ENCODE measurements at regions not wholly inside any gene's neighbourhood (a gene's known extent, or its start where the extent isn't known, plus 50 kb on each side); places are given as distances from the start of the nearest gene placed in this dataset.

DNA sequence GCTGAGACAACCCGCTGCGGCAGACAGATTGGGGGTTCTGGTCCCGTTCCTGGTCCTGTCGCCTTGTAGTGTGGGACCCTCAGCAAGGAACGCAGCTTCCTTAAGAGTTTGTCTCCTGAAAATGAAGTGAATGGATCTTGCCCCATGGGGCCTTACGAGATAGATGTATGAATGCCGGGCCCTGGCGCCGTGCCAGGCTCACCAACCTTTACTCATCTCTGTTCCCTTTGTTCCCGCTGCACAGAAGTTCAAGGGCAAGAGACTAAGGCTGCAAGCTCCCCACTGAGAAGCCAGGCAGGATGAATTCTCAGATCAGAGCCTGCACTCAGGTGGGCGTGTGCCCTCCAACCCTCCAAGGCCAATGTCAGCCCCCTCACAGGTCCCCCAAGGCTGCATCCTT is 162.7 kb upstream of the IQSEC1 start:
- Histone ChIP-seq H2AFZ (ENCODE audit: low read length) (no peak overlapping the region), H3K4me2 (ENCODE audit: low read depth, low read length) (no peak overlapping the region), H3K4me1 (ENCODE audit: low read length) (no peaks in the 10 kb centered on the region), H3K27ac (ENCODE audit: low read length) (no peak overlapping the region), H4K20me1 (ENCODE audit: insufficient read depth, low read length) (no peaks in the 10 kb centered on the region), H3K9me3 (replicated peaks; ENCODE audit: insufficient read depth, low read length) (no peaks in the 10 kb centered on the region), H3K4me3 (ENCODE audit: low read length) (no peak overlapping the region), H3F3A (ENCODE audit: insufficient read depth, low read length) (no peaks in the 10 kb centered on the region), H3K27me3 (replicated peaks; ENCODE audit: insufficient read depth, low read length) (no peaks in the 10 kb centered on the region), H3K36me3 (replicated peaks; ENCODE audit: insufficient read depth, low read length) (no peaks in the 10 kb centered on the region), H3K9me2 (replicated peaks; ENCODE audit: insufficient read depth, low read length) (no peaks in the 10 kb centered on the region), H3K9ac (ENCODE audit: low read length) (no peak overlapping the region), H3K79me2 (ENCODE audit: low read length) (no peaks in the 10 kb centered on the region)
- no peak for DNase-seq
- TF ChIP-seq, protein P1, sequence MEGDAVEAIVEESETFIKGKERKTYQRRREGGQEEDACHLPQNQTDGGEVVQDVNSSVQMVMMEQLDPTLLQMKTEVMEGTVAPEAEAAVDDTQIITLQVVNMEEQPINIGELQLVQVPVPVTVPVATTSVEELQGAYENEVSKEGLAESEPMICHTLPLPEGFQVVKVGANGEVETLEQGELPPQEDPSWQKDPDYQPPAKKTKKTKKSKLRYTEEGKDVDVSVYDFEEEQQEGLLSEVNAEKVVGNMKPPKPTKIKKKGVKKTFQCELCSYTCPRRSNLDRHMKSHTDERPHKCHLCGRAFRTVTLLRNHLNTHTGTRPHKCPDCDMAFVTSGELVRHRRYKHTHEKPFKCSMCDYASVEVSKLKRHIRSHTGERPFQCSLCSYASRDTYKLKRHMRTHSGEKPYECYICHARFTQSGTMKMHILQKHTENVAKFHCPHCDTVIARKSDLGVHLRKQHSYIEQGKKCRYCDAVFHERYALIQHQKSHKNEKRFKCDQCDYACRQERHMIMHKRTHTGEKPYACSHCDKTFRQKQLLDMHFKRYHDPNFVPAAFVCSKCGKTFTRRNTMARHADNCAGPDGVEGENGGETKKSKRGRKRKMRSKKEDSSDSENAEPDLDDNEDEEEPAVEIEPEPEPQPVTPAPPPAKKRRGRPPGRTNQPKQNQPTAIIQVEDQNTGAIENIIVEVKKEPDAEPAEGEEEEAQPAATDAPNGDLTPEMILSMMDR (IDR thresholded peaks at IDR 0.05; ENCODE audit: low read length), result no peak
- TF ChIP-seq EZH2 (optimal IDR thresholded peaks at IDR 0.05; ENCODE audit: low read depth, low read length) (no peak), EZH2phosphoT487 (IDR thresholded peaks at IDR 0.05; ENCODE audit: low read length) (no peak)

DNA sequence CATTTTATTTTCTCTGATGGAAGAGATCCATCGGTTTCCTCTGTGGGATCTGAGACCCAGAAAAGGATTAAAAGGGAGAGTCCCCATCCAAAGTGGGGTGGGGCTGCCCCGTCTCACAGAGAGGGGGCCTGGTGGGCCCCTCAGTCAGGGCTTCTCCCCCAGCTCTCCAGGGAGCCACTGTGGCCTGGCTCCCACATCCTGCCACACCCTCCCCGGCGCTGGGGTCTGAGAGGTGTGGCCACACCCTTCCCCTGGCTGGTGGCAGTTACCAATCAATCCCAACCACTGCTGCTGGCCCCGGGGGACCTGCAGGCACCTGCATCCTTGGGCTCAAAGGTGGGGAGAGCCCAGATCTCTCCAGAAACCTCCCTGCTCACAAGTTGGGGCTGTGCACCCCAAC is 161.8 kb upstream of the IQSEC1 start:
- H4K20me1 ChIP-seq (ENCODE audit: insufficient read depth, low read length), result no peaks in the 10 kb centered on the region
- TF ChIP-seq EZH2 (optimal IDR thresholded peaks at IDR 0.05; ENCODE audit: low read depth, low read length), result no peak
- TF ChIP-seq, protein P1 (IDR thresholded peaks at IDR 0.05; ENCODE audit: low read length), result no peak
- no peak overlapping the region for H3K4me2 ChIP-seq (ENCODE audit: low read depth, low read length)
- no peaks in the 10 kb centered on the region for H3K79me2 ChIP-seq (ENCODE audit: low read length)
- no peak overlapping the region for H2AFZ ChIP-seq (ENCODE audit: low read length)
- no peaks in the 10 kb centered on the region for H3K4me1 ChIP-seq (ENCODE audit: low read length)
- no peaks in the 10 kb centered on the region for H3K36me3 ChIP-seq (replicated peaks; ENCODE audit: insufficient read depth, low read length)
- no peaks in the 10 kb centered on the region for H3K9me3 ChIP-seq (replicated peaks; ENCODE audit: insufficient read depth, low read length)
- H3K4me3 ChIP-seq (ENCODE audit: low read length), result no peak overlapping the region
- no peaks in the 10 kb centered on the region for H3K9me2 ChIP-seq (replicated peaks; ENCODE audit: insufficient read depth, low read length)
- no peaks in the 10 kb centered on the region for H3F3A ChIP-seq (ENCODE audit: insufficient read depth, low read length)
- H3K27ac ChIP-seq (ENCODE audit: low read length), result no peak overlapping the region
- no peaks in the 10 kb centered on the region for H3K27me3 ChIP-seq (replicated peaks; ENCODE audit: insufficient read depth, low read length)
- no peak for DNase-seq
- no peak overlapping the region for H3K9ac ChIP-seq (ENCODE audit: low read length)

- no peak overlapping the region for H3K4me2 ChIP-seq (ENCODE audit: low read depth, low read length)
Measured at GRCh38 chr3:13234666-13235065, 161.4 kb upstream of the IQSEC1 start.

More at GRCh38 chr3:13234666-13235065, 161.4 kb upstream of the IQSEC1 start:
- Histone ChIP-seq H3K9me3 (replicated peaks; ENCODE audit: insufficient read depth, low read length) (no peaks in the 10 kb centered on the region), H3K79me2 (ENCODE audit: low read length) (no peaks in the 10 kb centered on the region), H3F3A (ENCODE audit: insufficient read depth, low read length) (no peaks in the 10 kb centered on the region), H3K4me1 (ENCODE audit: low read length) (no peaks in the 10 kb centered on the region), H4K20me1 (ENCODE audit: insufficient read depth, low read length) (no peaks in the 10 kb centered on the region), H3K27me3 (replicated peaks; ENCODE audit: insufficient read depth, low read length) (no peaks in the 10 kb centered on the region), H3K27ac (ENCODE audit: low read length) (no peak overlapping the region), H3K4me3 (ENCODE audit: low read length) (no peak overlapping the region), H3K9ac (ENCODE audit: low read length) (no peak overlapping the region), H2AFZ (ENCODE audit: low read length) (no peak overlapping the region), H3K9me2 (replicated peaks; ENCODE audit: insufficient read depth, low read length) (no peaks in the 10 kb centered on the region), H3K36me3 (replicated peaks; ENCODE audit: insufficient read depth, low read length) (no peaks in the 10 kb centered on the region)
- no peak for DNase-seq
- TF ChIP-seq, protein P1 (IDR thresholded peaks at IDR 0.05; ENCODE audit: low read length), result no peak
- TF ChIP-seq EZH2 (optimal IDR thresholded peaks at IDR 0.05; ENCODE audit: low read depth, low read length) (no peak), EZH2phosphoT487 (IDR thresholded peaks at IDR 0.05; ENCODE audit: low read length) (no peak)
